Limb (tissue), 2 donors: ENCODE measurements at regions not wholly inside any gene's neighbourhood (a gene's known extent, or its start where the extent isn't known, plus 50 kb on each side); places are given as distances from the start of the nearest gene placed in this dataset.

Experiments used
- DNase-seq, 2 donors: peaks; one replicate each; pipeline ENCODE4 v3.0.0-alpha.2; 2016; ENCODE audit errors: extremely low spot score in 2 of 2

GRCh38 chr2:134074619-134075018 lies 179.3 kb upstream of the MGAT5 start:
- DNase-seq, result no peak

DNA sequence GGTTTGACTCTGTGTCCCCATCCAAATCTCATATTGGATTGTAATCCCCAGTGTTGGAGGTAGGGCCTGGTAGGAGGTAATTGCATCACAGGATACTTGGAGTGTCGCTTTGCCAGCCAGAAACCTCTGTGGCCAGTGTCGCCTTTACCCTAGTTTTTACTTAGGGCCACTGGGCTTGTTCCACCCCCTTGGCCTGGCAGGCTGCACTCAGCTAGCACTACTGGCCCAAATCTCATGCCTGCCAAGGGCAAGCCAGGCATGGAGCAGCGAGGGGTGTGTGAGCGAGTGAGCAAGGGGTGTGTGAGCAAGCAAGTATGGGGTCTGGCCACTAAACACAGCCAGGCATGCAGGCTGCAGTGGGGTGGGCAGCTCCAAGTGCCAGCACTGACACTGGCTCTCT lies 178.7 kb upstream of the MGAT5 start:
- no peak for DNase-seq

DNA sequence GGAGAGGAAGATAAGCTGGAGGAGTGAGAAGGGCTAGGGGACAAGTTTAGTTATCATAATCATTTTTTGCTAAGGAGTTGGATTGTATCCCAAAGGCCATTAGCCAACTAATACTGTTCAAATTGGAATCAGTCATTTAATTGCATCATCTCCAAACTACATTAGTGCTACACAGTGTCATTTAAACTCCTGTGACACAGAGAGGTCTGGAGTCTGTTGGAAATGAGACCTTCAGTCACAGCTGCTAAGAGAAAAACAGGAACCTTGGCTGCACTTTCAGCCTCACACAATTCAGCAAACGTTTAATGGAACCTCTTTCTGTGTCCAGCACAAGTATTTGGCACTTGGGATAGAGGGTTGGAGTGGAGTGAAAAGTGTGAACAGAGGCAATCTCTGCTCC lies 175.5 kb upstream of the MGAT5 start:
- no peak for DNase-seq

- DNase-seq, result no peak
These were observed 174.5 kb upstream of the MGAT5 start for GRCh38 chr2:134079373-134079772.

- DNase-seq, result peak in 1 of 2 donors; percentile 32
These were observed 173.3 kb upstream of the MGAT5 start for GRCh38 chr2:134080386-134081089.

DNA sequence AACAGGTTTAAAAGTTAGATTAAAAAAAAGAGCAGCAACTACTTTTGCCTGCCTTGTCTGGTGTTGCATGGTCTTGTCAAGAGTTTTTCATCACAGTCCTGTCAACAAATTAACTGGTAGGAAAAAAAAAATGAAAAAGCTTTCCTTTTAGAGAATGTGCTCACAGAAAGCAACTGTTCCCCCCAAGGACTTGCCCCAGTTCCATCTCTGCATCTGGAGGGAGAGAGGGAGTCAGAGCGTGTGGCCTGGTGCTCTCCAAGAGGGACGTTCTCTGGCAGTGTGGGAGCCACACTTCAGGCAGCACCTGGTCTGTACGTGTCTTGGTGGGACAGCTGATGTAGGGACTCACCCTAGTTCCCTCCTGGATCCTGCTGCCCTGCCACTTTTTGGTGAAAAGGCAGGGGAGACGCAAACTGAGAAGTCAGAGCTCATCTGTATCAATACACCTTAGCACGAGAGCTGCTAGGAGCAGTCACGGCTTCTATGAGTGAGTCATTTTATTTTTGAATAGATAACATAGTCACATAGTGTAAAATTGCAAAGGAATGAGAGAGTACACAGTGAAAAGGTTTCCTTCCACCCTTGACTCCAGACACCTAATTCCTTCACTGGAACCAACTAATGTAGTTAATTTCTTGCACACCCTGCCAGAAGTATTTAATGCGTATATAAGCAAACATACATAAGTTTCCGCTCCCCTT lies 172.5 kb upstream of the MGAT5 start:
- DNase-seq, result no peak

DNA sequence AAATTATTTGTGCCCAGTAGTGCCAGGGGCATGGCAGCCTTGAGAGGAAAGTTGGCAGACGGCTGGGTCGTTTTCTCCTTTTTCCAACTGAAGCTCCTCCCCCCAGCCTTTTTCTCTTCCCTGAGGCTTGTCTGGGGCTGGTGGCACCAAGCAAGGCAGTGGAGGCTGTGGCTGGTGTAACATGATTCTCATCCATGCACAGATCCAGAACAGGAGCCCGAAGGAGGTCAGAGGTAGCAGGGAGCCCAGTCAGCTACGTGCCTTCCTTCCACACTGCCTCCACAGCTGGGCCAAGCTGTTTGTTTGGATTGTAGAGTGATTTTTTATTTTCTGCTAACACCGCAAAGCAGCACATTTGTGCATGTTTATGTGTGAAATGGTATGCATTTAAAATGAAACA lies 170.3 kb upstream of the MGAT5 start:
- no peak for DNase-seq

- no peak for DNase-seq
These were observed 167.2 kb upstream of the MGAT5 start for GRCh38 chr2:134086594-134087219.

DNA sequence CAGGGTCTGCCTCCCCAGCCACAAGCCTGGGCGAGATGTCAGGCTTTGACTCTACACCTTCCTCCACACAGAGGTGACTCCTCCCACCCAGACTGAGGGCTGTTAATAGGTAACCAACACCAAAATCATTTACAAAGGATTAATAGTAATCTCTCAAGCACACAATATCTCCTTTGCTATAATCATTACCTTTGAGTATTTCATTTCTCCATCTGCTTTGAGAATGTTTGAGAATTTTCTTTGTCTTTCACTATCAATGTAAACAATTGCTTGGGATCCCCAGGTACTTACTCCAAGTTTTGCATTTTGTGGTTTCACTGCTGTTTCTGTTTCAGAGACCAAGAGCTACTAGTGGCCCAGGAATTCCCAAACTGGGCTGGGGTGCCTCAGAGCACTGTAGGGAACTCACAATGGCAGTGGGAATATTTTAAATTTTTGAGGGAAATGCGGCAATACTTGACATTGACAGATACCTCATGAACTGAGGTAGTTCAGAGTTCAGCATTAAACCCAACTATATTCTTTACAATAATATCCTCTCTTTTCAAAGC lies 166.4 kb upstream of the MGAT5 start:
- no peak for DNase-seq

GRCh38 chr2:134089454-134089853 lies 164.4 kb upstream of the MGAT5 start:
- DNase-seq, result no peak

DNA sequence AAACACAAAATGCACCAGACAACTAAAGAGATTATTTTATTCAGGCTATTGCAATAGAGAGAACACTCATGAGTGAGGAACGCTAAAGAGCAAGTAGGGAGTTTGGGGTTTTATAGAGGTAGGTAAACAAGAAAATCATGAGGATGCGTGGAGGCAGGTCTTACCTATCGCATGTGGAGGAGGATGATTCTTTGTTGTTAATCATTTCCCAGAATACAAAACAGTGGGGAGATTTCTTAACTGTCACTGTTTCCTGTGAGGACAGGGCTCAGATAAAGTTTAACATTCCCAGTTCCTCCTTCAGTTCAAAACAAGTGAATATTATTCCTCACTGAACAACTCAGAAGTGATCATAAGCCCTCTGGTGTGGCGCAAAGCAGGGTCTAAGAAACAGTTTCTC lies 156.1 kb upstream of the MGAT5 start:
- no peak for DNase-seq

DNA sequence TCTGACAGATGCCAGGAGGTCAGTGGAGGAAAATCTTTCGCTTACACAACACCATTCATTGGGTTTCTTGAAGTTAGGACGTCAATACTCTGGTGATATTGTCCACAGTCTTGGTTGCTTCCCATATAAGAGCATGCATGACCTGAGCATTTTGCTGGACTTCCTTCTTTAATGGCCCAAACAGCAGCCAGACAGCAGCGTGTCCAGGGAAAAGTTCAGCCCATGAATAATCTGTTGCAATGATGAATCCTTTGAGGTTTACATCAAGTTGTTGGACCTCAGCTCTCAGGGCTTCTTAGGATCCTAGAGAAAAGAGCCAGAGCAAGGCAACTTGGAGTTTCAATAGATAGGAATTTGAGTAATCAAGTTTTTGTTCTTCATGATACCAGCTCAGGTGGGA lies 155.6 kb upstream of the MGAT5 start:
- no peak for DNase-seq

GRCh38 chr2:134099273-134099672 lies 154.6 kb upstream of the MGAT5 start:
- no peak for DNase-seq

- DNase-seq, result no peak
These were observed 150.7 kb upstream of the MGAT5 start for GRCh38 chr2:134103196-134103595.

DNA sequence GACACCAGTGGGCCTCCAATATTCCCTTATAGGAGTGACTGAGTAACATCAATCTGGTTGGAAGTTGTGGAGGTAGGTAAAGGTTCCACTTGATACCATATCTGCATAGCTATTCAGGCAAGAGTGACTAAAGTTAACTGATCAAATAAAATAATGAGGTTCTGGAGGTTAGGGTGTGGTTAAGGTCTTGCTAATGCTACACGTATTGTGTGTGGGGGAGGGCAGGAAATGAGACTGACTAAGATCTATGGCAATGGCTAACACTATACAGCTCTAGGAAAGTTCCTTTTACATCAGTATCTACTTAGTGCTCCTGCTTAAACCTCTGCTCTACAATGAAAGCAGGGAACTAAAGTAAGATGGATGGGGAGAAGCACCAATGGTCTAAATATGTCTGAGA lies 149.1 kb upstream of the MGAT5 start:
- DNase-seq, result no peak

DNA sequence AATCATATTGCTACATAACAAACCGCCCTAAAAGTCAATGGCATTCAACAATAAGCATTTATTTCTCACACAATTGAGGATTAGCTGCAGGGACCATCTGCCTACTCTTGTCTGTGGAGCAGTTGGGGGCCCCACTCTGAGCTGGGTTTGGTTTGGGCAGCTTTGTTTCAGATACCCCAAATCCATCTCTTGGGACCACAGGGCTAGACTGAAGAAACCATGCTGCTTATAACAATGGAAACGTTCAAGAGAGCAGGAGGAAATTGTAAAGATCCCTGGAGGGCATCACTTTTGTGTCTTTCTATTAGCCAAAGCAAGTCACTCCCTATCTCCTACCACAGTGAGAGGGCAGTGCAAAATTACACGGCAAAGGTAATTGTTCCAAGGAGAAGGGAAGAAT lies 146.5 kb upstream of the MGAT5 start:
- DNase-seq, result no peak

DNA sequence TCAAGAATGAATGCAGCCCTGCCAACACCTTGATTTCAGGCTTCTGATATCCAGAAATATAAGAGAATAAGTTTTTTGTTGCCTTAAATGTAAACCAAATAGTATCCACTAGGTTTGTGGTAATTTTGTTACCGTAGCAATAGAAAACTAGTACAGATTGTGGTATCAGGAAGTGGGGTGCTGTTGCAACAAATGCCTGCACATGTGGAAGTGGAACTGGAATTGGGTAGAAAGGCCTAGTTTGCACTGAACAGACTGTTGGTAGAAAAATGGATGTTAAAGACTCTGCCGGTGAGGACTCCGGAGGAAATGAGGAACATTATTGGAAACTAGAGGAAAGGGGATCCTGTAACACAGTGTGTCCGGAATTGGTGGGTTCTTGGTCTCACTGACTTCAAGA lies 145.8 kb upstream of the MGAT5 start:
- DNase-seq, result no peak

GRCh38 chr2:134109246-134109645 lies 144.6 kb upstream of the MGAT5 start:
- DNase-seq, result no peak

DNA sequence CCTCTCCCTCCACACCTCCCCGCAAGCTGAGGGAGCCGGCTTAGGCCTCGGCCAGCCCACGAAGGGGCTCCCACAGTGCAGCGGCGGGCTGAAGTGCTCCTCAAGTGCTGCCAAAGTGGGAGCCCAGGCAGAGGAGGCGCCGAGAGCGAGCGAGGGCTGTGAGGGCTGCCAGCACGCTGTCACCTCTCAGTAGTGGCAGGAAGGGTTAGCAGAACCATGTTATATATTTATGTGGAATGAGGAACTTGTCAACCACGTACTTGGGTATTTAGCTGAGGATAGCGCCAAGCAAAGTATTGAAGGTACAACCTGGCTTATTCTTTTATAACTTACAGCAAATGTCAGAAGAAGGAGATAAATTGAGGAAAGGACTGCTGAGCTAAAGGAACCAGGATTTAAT lies 144.1 kb upstream of the MGAT5 start:
- no peak for DNase-seq

DNA sequence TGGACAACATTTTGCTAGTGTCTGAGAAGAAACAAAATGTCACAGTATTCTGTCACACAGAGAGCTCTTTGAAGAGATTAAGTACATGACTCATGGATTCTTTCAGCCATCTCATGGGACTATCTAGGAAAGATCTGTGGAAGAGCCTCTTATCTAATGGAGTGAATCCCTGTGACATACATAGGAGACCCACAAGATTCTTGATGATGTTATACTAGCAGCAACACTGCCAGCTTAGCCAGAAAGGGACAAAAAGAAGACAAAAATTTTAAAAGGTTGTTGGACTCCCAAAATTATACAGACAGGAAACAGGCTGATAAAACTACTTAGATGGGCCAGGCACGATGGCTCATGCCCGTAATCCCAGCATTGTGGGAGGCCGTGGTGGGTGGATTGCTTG lies 143.3 kb upstream of the MGAT5 start:
- DNase-seq, result no peak

- no peak for DNase-seq
These were observed 136.2 kb upstream of the MGAT5 start for GRCh38 chr2:134117676-134118075.

- DNase-seq, result peak; percentile 82 to 88
These were observed 135.4 kb upstream of the MGAT5 start for GRCh38 chr2:134118279-134119116.
